Activated B cell treated with CpG ODN at 0.5 μM for 24 hours (primary cell): ENCODE measurements at regions not wholly inside any gene's neighbourhood (a gene's known extent, or its start where the extent isn't known, plus 50 kb on each side); places are given as distances from the start of the nearest gene placed in this dataset.

ENCODE experiments used
- ATAC-seq: fragments of 200-7000 bp; cut with Tn5 transposase; one replicate; pipeline ENCODE4 v1.10.0; 2021; ENCODE audit warnings: low read depth, mild to moderate bottlenecking, moderate library complexity
- CTCF ChIA-PET: fragments of 350-600 bp; sonication (Branson Sonifier 250); formaldehyde crosslinking; loops from one replicate; lab custom pipeline; 2021; ENCODE audit warnings: antibody characterized with exemption; lab: Charles Lee
- POLR2A ChIA-PET: fragments of 350-600 bp; sonication (Branson Sonifier 250); formaldehyde crosslinking; loops from one replicate; lab custom pipeline; 2021; ENCODE audit warnings: antibody characterized with exemption; lab: Charles Lee
- DNase-seq: peaks from one replicate; pipeline ENCODE4 v3.0.0; 2022
- H3K27ac Mint-ChIP-seq: one replicate; pipeline ENCODE4 v1.8.0; 2020; ENCODE audit warnings: mixed read lengths
- H3K27me3 Mint-ChIP-seq: one replicate; pipeline ENCODE4 v1.8.0; 2021; ENCODE audit warnings: mixed read lengths
- H3K36me3 Mint-ChIP-seq: one replicate; pipeline ENCODE4 v1.8.0; 2021; ENCODE audit warnings: low read depth, mixed read lengths
- H3K4me1 Mint-ChIP-seq: one replicate; pipeline ENCODE4 v1.8.0; 2021; ENCODE audit warnings: mixed read lengths
- H3K4me3 Mint-ChIP-seq: one replicate; pipeline ENCODE4 v1.8.0; 2020; ENCODE audit warnings: mild to moderate bottlenecking, mixed read lengths
- H3K9me3 Mint-ChIP-seq: one replicate; pipeline ENCODE4 v1.8.0; 2020; ENCODE audit warnings: mixed read lengths
- CTCF ChIP-seq: fragments of 200-600 bp; IDR thresholded peaks from one replicate; pipeline ENCODE4 v1.8.0; 2022; ENCODE audit warnings: antibody characterized with exemption, mild to moderate bottlenecking
- intact Hi-C: fragments of 100-400 bp; cut with micrococcal nuclease; formaldehyde crosslinking; loops from one replicate; pipeline ENCODE4 v1.15.1; 2024

GRCh38 chr2:579961-580360 is 97.2 kb downstream of the TMEM18 start:
- no peak for ATAC-seq
- H3K4me3 Mint-ChIP-seq, result no peak overlapping the region
- no peak overlapping the region for H3K27ac Mint-ChIP-seq
- intact Hi-C loops, result no loop called here
- no peaks in the 10 kb centered on the region for H3K36me3 Mint-ChIP-seq
- POLR2A ChIA-PET, result no interaction called here
- peaks cover 12% of the 10 kb centered on the region for H3K9me3 Mint-ChIP-seq
- CTCF ChIA-PET, result no interaction called here
- DNase-seq, result no peak
- peaks cover 13% of the 10 kb centered on the region for H3K27me3 Mint-ChIP-seq
- H3K4me1 Mint-ChIP-seq, result peaks cover 6% of the 10 kb centered on the region
- no peak for TF ChIP-seq CTCF

- TF ChIP-seq CTCF, result no peak
- H3K27ac Mint-ChIP-seq, result no peak overlapping the region
- DNase-seq (no peak), ATAC-seq (no peak)
- H3K4me1 Mint-ChIP-seq, result peaks cover under 1% of the 10 kb centered on the region
- peaks cover 13% of the 10 kb centered on the region for H3K9me3 Mint-ChIP-seq
- intact Hi-C loops, result no loop called here
- H3K36me3 Mint-ChIP-seq, result no peaks in the 10 kb centered on the region
- POLR2A ChIA-PET, result no interaction called here
- H3K4me3 Mint-ChIP-seq, result no peak overlapping the region
- H3K27me3 Mint-ChIP-seq, result peaks cover 13% of the 10 kb centered on the region
- CTCF ChIA-PET, result no interaction called here
These were observed 97.8 kb downstream of the TMEM18 start for GRCh38 chr2:579351-579886.

- CTCF ChIA-PET, result no interaction called here
- H3K27me3 Mint-ChIP-seq, result peaks cover 22% of the 10 kb centered on the region
These were observed 100.9 kb downstream of the TMEM18 start for GRCh38 chr2:576292-576691.

GRCh38 chr2:575727-576236 is 101.4 kb downstream of the TMEM18 start:
- ATAC-seq (no peak), DNase-seq (no peak)
- no peaks in the 10 kb centered on the region for H3K36me3 Mint-ChIP-seq
- H3K27ac Mint-ChIP-seq, result no peak overlapping the region
- H3K9me3 Mint-ChIP-seq, result peaks cover 27% of the 10 kb centered on the region
- no peak overlapping the region for H3K4me3 Mint-ChIP-seq
- intact Hi-C loops, result no loop called here
- POLR2A ChIA-PET, result no interaction called here
- H3K27me3 Mint-ChIP-seq, result peaks cover 25% of the 10 kb centered on the region
- H3K4me1 Mint-ChIP-seq, result no peaks in the 10 kb centered on the region
- TF ChIP-seq CTCF, result no peak
- CTCF ChIA-PET, result no interaction called here

More at GRCh38 chr2:576292-576691, 100.9 kb downstream of the TMEM18 start:
- no peak for TF ChIP-seq CTCF
- Mint-ChIP-seq H3K4me1 (no peaks in the 10 kb centered on the region), H3K36me3 (no peaks in the 10 kb centered on the region), H3K9me3 (peaks cover 24% of the 10 kb centered on the region), H3K4me3 (no peak overlapping the region), H3K27ac (no peak overlapping the region)
- no peak for DNase-seq
- no peak for ATAC-seq
- intact Hi-C loops, result no loop called here
- POLR2A ChIA-PET, result no interaction called here

GRCh38 chr2:575030-575726 is 102.0 kb downstream of the TMEM18 start:
- no peak for DNase-seq
- POLR2A ChIA-PET, result no interaction called here
- Mint-ChIP-seq H3K27me3 (peaks cover 26% of the 10 kb centered on the region), H3K4me3 (no peak overlapping the region), H3K4me1 (no peaks in the 10 kb centered on the region), H3K9me3 (peaks cover 27% of the 10 kb centered on the region), H3K36me3 (no peaks in the 10 kb centered on the region), H3K27ac (no peak overlapping the region)
- no peak for TF ChIP-seq CTCF
- intact Hi-C loops, result no loop called here
- no peak for ATAC-seq
- CTCF ChIA-PET, result no interaction called here
